SK-N-MC (cell line): ENCODE measurements at regions not wholly inside any gene's neighbourhood (a gene's known extent, or its start where the extent isn't known, plus 50 kb on each side); places are given as distances from the start of the nearest gene placed in this dataset.

Source experiments
- DNase-seq: peaks from one replicate; pipeline ENCODE4 v3.0.0-alpha.2; 2011; ENCODE audit warnings: low read depth, low spot score
- H3K27ac ChIP-seq: fragments of 200-600 bp; sonication (generic); 2 replicates; pipeline ENCODE4 v1.5.1; 2016; ENCODE audit warnings: mixed run types
- H3K36me3 ChIP-seq: fragments of 200-600 bp; sonication (generic); 2 replicates; pipeline ENCODE4 v1.6.1; 2017; ENCODE audit warnings: antibody characterized with exemption, low read length, mixed read lengths; ENCODE audit not compliant: insufficient read depth
- H3K4me3 ChIP-seq: fragments of 200-600 bp; sonication (generic); 2 replicates; pipeline ENCODE4 v1.5.1; 2016
- H3K9ac ChIP-seq: fragments of 200-600 bp; sonication (generic); 2 replicates; pipeline ENCODE4 v1.8.0; 2017; ENCODE audit warnings: mixed run types, mixed read lengths; ENCODE audit not compliant: insufficient read length
- H3K9me3 ChIP-seq: fragments of 200-600 bp; sonication (generic); 2 replicates; pipeline ENCODE4 v1.6.1; 2017; ENCODE audit warnings: low read depth, mild to moderate bottlenecking, antibody characterized with exemption, low read length, moderate library complexity, mixed read lengths
- EZH2 ChIP-seq: fragments of 200-600 bp; sonication (generic); IDR thresholded peaks from one replicate; pipeline ENCODE4 v1.6.1; 2017; ENCODE audit warnings: antibody characterized with exemption
- FOXP2 ChIP-seq: optimal IDR thresholded peaks from 2 replicates; pipeline ENCODE3; 2011; ENCODE audit warnings: mild to moderate bottlenecking, moderate library complexity; ENCODE audit not compliant: insufficient read depth; ENCODE audit errors: extremely low read length, control extremely low read depth
- POLR2AphosphoS5 ChIP-seq: IDR thresholded peaks from 2 replicates; pipeline ENCODE4 v1.6.1; 2012; ENCODE audit warnings: mild to moderate bottlenecking, low read depth, low read length, borderline replicate concordance

DNA sequence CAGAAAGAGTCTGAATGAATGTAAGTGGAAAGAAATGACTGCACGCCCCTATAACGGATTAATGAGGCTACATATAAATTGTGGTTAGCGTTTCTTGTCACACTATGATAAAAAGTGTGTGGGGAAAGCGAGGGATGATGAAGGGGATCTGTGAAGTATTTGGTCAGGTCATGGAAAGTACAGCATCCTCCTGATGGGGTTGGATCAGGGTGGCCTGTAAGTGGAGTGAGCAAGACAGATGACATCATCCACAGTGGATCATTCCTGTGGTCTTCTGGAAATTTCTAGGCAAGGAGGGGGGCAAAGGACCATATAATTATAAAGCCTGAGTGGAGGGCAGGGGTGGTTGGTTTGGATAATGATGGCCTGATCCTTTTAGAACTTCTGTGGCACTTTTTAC lies 606.0 kb downstream of the INHBA start:
- H3K9ac ChIP-seq = no peak overlapping the region
- DNase-seq = no peak
- no peaks in the 10 kb centered on the region for H3K36me3 ChIP-seq
- no peak overlapping the region for H3K27ac ChIP-seq
- H3K4me3 ChIP-seq = no peak overlapping the region
- no peak for TF ChIP-seq EZH2
- no peaks in the 10 kb centered on the region for H3K9me3 ChIP-seq

- H3K9me3 ChIP-seq = no peaks in the 10 kb centered on the region
- H3K27ac ChIP-seq = no peak overlapping the region
- no peak overlapping the region for H3K9ac ChIP-seq
- TF ChIP-seq FOXP2 (no peak), EZH2 (no peak), POLR2AphosphoS5 (no peak)
- H3K36me3 ChIP-seq = no peaks in the 10 kb centered on the region
- no peak overlapping the region for H3K4me3 ChIP-seq
- no peak for DNase-seq
Observed at GRCh38 chr7:41093141-41093540, 609.7 kb downstream of the INHBA start.

- Histone ChIP-seq H3K36me3 (no peaks in the 10 kb centered on the region), H3K9me3 (no peaks in the 10 kb centered on the region), H3K4me3 (no peak overlapping the region), H3K9ac (no peak overlapping the region), H3K27ac (no peak overlapping the region)
- TF ChIP-seq EZH2 = no peak
- no peak for TF ChIP-seq POLR2AphosphoS5
- no peak for TF ChIP-seq FOXP2
- no peak for DNase-seq
Observed at GRCh38 chr7:41085244-41085643, 617.6 kb downstream of the INHBA start.

DNA sequence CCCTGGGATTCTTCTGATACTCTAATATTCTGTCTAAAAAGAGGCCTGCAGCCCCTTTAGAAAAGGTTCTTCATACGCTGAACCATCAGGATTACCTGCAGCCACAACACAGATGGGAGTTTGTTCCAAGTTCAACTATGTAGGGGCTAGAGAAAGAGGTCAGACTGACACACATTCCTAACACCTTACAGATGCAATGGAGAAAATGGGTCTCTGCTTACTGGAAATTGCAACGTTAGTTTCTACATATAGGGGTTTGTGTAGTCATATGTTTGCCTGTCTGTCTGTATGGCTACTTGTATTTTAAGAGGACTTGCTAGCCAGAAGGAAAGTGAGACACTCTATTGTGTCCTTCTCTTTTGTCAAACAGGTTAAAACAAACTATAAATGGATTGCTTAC lies 618.5 kb downstream of the INHBA start:
- Histone ChIP-seq H3K9me3 (no peaks in the 10 kb centered on the region), H3K9ac (no peak overlapping the region), H3K4me3 (no peak overlapping the region), H3K36me3 (no peaks in the 10 kb centered on the region), H3K27ac (no peak overlapping the region)
- no peak for DNase-seq
- TF ChIP-seq POLR2AphosphoS5 = no peak
- no peak for TF ChIP-seq EZH2
- no peak for TF ChIP-seq FOXP2

DNA sequence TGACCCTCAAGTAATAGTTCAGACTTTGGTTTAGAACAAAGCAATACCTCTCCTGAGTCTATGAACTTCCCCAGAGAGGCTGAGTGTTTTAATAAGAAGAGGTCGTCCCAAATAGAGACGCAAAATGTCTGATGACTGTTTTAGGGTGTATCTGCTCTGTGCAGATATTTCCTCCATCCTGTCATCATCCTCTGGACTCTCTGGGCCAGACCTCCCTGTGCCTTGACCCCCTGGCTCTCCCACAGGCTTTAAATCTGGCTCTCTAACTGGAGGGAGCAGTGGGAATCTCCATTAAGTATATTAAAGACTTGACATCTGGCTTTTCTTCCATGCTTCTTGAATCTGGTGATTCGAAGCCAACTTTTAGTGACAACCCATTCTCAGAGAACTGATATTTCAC lies 633.3 kb downstream of the INHBA start:
- TF ChIP-seq FOXP2 = no peak
- no peak for TF ChIP-seq EZH2
- TF ChIP-seq POLR2AphosphoS5 = no peak
- Histone ChIP-seq H3K36me3 (no peaks in the 10 kb centered on the region), H3K27ac (no peak overlapping the region), H3K4me3 (no peak overlapping the region), H3K9me3 (no peaks in the 10 kb centered on the region), H3K9ac (no peak overlapping the region)
- DNase-seq = no peak

- no peak overlapping the region for H3K9ac ChIP-seq
- H3K4me3 ChIP-seq = no peak overlapping the region
- H3K27ac ChIP-seq = no peak overlapping the region
- H3K9me3 ChIP-seq = no peaks in the 10 kb centered on the region
- no peak for DNase-seq
- TF ChIP-seq EZH2 = no peak
- TF ChIP-seq POLR2AphosphoS5 = no peak
- no peak for TF ChIP-seq FOXP2
- no peaks in the 10 kb centered on the region for H3K36me3 ChIP-seq
Observed at GRCh38 chr7:41067576-41067975, 635.3 kb downstream of the INHBA start.

GRCh38 chr7:41065663-41066062 lies 637.2 kb downstream of the INHBA start:
- TF ChIP-seq FOXP2 (no peak), POLR2AphosphoS5 (no peak), EZH2 (no peak)
- Histone ChIP-seq H3K9me3 (no peaks in the 10 kb centered on the region), H3K9ac (no peak overlapping the region), H3K27ac (no peak overlapping the region), H3K36me3 (no peaks in the 10 kb centered on the region), H3K4me3 (no peak overlapping the region)
- no peak for DNase-seq

DNA sequence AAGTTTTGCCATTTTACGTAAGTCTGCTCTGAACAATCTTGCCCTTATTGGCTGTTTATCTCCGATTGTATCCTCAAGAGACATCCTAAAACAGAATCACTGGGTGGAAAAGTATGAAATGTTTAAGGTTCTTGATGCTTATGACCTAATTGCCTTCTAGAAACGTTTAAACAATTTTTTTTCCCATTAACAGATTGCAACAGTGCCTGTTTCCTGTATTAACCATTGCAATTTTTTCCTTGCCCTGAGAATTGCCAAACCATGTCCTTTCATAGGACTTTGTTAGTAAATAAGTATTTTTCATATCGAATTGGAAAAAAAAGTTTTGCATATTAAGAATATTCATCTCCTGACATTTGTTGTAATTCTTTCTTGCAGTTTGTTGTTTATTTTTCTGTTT lies 639.8 kb downstream of the INHBA start:
- no peak for TF ChIP-seq EZH2
- no peak for TF ChIP-seq FOXP2
- TF ChIP-seq POLR2AphosphoS5 = no peak
- no peak for DNase-seq
- Histone ChIP-seq H3K36me3 (no peaks in the 10 kb centered on the region), H3K9me3 (no peaks in the 10 kb centered on the region), H3K4me3 (no peak overlapping the region), H3K9ac (no peak overlapping the region), H3K27ac (no peak overlapping the region)

GRCh38 chr7:41060796-41061195 lies 642.1 kb downstream of the INHBA start:
- no peak for TF ChIP-seq POLR2AphosphoS5
- TF ChIP-seq EZH2 = no peak
- TF ChIP-seq FOXP2 = no peak
- Histone ChIP-seq H3K27ac (no peak overlapping the region), H3K36me3 (no peaks in the 10 kb centered on the region), H3K4me3 (no peak overlapping the region), H3K9me3 (no peaks in the 10 kb centered on the region), H3K9ac (no peak overlapping the region)
- no peak for DNase-seq

- H3K4me3 ChIP-seq = no peak overlapping the region
- H3K27ac ChIP-seq = no peak overlapping the region
- no peaks in the 10 kb centered on the region for H3K36me3 ChIP-seq
- TF ChIP-seq EZH2 = no peak
- no peak for TF ChIP-seq POLR2AphosphoS5
- TF ChIP-seq FOXP2 = no peak
- no peak overlapping the region for H3K9ac ChIP-seq
- no peak for DNase-seq
- H3K9me3 ChIP-seq = no peaks in the 10 kb centered on the region
Observed at GRCh38 chr7:41059796-41060195, 643.1 kb downstream of the INHBA start.
